ENCODE measurements at regions not wholly inside any gene's neighbourhood (a gene's known extent, or its start where the extent isn't known, plus 50 kb on each side); places are given as distances from the start of the nearest gene placed in this dataset.

DNA sequence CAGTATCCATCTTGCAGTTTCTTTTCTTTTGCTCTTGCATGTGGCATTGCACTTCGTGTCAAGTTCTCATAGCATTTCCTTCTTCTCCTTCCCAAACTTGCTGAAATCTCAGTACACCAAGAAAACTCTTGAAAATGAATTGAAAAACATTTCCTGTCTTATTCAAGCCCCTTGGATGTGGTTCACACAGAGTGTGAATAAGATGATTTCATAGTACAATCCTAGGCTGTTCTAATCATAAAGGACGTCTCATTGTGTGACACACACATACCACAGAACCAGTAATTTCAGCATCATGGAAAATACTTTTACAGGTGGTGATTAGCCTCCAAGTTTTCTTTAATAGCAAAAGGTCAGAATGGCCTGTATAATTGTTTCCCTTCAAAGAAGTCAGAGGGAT lies 121.6 kb upstream of the AADACL2 start:
- Histone ChIP-seq H3K27ac (ENCODE audit: low read depth, low read length, poor library complexity, severe bottlenecking) (no peak overlapping the region), H3K9me3 (ENCODE audit: low read depth, low read length, poor library complexity, severe bottlenecking) (peaks cover 29% of the 10 kb centered on the region), H3K4me3 (ENCODE audit: low read depth, low read length, poor library complexity, severe bottlenecking) (no peak overlapping the region), H3K36me3 (ENCODE audit: insufficient read depth, low read length, poor library complexity, severe bottlenecking) (no peaks in the 10 kb centered on the region), H3K27me3 (replicated peaks; ENCODE audit: insufficient read depth, low read depth, low read length, poor library complexity) (no peaks in the 10 kb centered on the region), H3K4me1 (ENCODE audit: insufficient read depth, low read length, poor library complexity, severe bottlenecking) (peaks cover 11% of the 10 kb centered on the region)
- TF ChIP-seq, protein P1, sequence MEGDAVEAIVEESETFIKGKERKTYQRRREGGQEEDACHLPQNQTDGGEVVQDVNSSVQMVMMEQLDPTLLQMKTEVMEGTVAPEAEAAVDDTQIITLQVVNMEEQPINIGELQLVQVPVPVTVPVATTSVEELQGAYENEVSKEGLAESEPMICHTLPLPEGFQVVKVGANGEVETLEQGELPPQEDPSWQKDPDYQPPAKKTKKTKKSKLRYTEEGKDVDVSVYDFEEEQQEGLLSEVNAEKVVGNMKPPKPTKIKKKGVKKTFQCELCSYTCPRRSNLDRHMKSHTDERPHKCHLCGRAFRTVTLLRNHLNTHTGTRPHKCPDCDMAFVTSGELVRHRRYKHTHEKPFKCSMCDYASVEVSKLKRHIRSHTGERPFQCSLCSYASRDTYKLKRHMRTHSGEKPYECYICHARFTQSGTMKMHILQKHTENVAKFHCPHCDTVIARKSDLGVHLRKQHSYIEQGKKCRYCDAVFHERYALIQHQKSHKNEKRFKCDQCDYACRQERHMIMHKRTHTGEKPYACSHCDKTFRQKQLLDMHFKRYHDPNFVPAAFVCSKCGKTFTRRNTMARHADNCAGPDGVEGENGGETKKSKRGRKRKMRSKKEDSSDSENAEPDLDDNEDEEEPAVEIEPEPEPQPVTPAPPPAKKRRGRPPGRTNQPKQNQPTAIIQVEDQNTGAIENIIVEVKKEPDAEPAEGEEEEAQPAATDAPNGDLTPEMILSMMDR (conservative IDR thresholded peaks at IDR 0.05; ENCODE audit: low read depth, low read length) = no peak
- no peak for TF ChIP-seq EZH2 (IDR thresholded peaks at IDR 0.05; ENCODE audit: borderline replicate concordance, low read depth, low read length, poor library complexity, severe bottlenecking)
- CTCF ChIA-PET = no interaction called here
- POLR2A ChIA-PET (ENCODE audit: low non-redundant PET) = interaction anchor here (0.6 kb wide), 1 partner anchor 32 kb away, joined by 3 read pairs; no protein-coding TSS in a partner anchor
- no peak for DNase-seq (ENCODE audit: low spot score)
- intact Hi-C loops (cut with micrococcal nuclease; ENCODE audit: unreplicated experiment) = no loop called here
- BruUV-seq (replicated peaks) = no TSS peak

DNA sequence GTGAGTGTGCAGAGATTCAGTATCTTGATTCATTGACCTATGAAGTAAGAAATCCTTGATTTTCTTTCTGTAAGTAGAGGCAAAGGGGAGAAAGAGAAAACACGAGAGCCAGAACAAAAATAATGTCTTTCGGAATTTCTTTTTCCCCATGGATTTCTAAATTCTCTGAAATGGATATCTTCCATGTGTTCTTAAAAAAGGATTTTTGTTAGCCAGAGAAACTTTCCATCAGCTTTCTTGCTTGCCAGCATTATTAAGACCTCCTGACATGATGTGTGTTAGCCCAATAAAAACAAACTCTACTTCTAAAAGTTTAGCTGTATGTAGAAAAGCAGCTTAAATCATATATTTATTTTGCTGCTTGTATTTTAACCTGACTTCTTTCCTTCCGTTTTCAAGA lies 122.3 kb upstream of the AADACL2 start:
- Histone ChIP-seq H3K4me3 (ENCODE audit: low read depth, low read length, poor library complexity, severe bottlenecking) (no peak overlapping the region), H3K27me3 (replicated peaks; ENCODE audit: insufficient read depth, low read depth, low read length, poor library complexity) (no peaks in the 10 kb centered on the region), H3K36me3 (ENCODE audit: insufficient read depth, low read length, poor library complexity, severe bottlenecking) (no peaks in the 10 kb centered on the region), H3K27ac (ENCODE audit: low read depth, low read length, poor library complexity, severe bottlenecking) (no peak overlapping the region), H3K9me3 (ENCODE audit: low read depth, low read length, poor library complexity, severe bottlenecking) (peaks cover 29% of the 10 kb centered on the region), H3K4me1 (ENCODE audit: insufficient read depth, low read length, poor library complexity, severe bottlenecking) (peaks cover 11% of the 10 kb centered on the region)
- ChIA-PET CTCF (no interaction called here), POLR2A (ENCODE audit: low non-redundant PET) (no interaction called here)
- TF ChIP-seq, protein P1 (conservative IDR thresholded peaks at IDR 0.05; ENCODE audit: low read depth, low read length) = no peak
- TF ChIP-seq EZH2 (IDR thresholded peaks at IDR 0.05; ENCODE audit: borderline replicate concordance, low read depth, low read length, poor library complexity, severe bottlenecking) = no peak
- intact Hi-C loops (cut with micrococcal nuclease; ENCODE audit: unreplicated experiment) = no loop called here
- DNase-seq (ENCODE audit: low spot score) = no peak
- BruUV-seq (replicated peaks) = no TSS peak

DNA sequence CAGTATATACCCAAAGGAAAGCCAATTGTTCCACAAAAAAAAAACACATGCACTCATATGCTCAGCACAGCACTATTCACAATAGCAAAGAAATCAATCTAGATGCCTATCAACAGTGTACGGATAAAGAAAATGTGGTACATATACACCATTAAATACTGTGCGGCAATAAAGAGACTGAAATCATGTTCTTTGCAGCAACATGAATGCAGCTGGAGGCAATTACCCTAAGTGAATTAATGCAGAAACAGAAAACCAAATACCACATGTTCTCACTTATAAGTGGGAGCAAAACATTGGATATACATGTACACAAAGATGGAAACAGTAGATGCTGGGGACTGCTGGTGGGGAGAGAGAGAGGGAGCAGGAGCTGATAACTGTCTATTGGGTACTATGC lies 124.2 kb upstream of the AADACL2 start:
- H3K9me3 ChIP-seq (ENCODE audit: low read depth, low read length, poor library complexity, severe bottlenecking) = peaks cover 29% of the 10 kb centered on the region
- no peak for DNase-seq (ENCODE audit: low spot score)
- ChIA-PET CTCF (interaction anchor here (0.5 kb wide), 1 partner anchor 661 kb away, joined by 4 read pairs; no protein-coding TSS in a partner anchor), POLR2A (ENCODE audit: low non-redundant PET) (interaction anchor here (0.5 kb wide), 1 partner anchor 24 kb away, joined by 4 read pairs; no protein-coding TSS in a partner anchor)
- H3K36me3 ChIP-seq (ENCODE audit: insufficient read depth, low read length, poor library complexity, severe bottlenecking) = no peaks in the 10 kb centered on the region
- no TSS peak for BruUV-seq (replicated peaks)
- no peaks in the 10 kb centered on the region for H3K4me1 ChIP-seq (ENCODE audit: insufficient read depth, low read length, poor library complexity, severe bottlenecking)
- intact Hi-C loops (cut with micrococcal nuclease; ENCODE audit: unreplicated experiment) = no loop called here
- TF ChIP-seq, protein P1 (conservative IDR thresholded peaks at IDR 0.05; ENCODE audit: low read depth, low read length) = no peak
- TF ChIP-seq EZH2 (IDR thresholded peaks at IDR 0.05; ENCODE audit: borderline replicate concordance, low read depth, low read length, poor library complexity, severe bottlenecking) = no peak
- H3K4me3 ChIP-seq (ENCODE audit: low read depth, low read length, poor library complexity, severe bottlenecking) = no peak overlapping the region
- H3K27me3 ChIP-seq (replicated peaks; ENCODE audit: insufficient read depth, low read depth, low read length, poor library complexity) = no peaks in the 10 kb centered on the region
- no peak overlapping the region for H3K27ac ChIP-seq (ENCODE audit: low read depth, low read length, poor library complexity, severe bottlenecking)
